GM18861 (cell line): ENCODE measurements at regions not wholly inside any gene's neighbourhood (a gene's known extent, or its start where the extent isn't known, plus 50 kb on each side); places are given as distances from the start of the nearest gene placed in this dataset.
"Not testable (repeated sequence)": the region's sequence is repeated elsewhere in the genome, so short reads cannot be mapped to it uniquely, and the experiment has no call there.

Experiments used
- ATAC-seq: cut with Tn5 transposase; IDR thresholded peaks from one replicate; pipeline ENCODE4 v1.9.1; 2021; ENCODE audit not compliant: unreplicated experiment

DNA sequence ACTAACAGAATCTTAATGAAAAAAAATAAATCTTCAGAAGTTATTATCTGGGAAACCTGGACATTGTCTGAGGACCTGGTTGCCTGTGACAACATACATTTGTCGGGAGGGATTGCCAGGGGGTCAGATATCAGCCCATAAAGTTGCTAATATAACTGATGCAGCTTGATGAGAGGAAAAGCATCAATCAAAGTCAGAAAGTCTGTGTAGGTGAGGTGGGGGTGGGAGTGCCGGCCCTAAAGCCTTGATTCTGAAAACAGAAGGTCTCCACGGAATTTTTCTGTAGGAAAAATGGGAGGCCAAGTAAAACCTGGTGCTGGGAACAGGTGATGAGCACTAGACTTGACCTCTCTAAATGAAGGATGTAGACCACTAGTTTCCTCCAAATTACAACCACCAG, 281.8 kb downstream of the FGFR2 start:
- ATAC-seq, result no peak

DNA sequence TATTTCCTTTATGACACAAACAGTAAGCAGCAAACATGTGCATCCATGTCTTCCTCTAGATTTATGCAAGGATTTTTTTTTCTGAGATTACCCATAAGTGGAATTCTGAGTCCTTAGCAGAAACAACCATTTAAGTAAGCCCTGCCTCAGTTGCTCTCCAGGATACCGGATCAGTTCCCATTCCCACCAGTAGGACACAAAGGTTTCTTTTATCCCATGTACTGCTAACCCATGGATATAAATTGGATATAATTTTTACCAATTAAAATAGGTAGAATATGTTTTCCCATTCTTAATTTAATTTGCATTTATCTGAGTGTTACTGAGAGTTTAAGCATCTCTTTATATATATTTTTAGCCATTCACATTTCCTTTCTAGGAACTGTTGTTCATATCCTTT, 280.9 kb downstream of the FGFR2 start:
- ATAC-seq, result no peak

DNA sequence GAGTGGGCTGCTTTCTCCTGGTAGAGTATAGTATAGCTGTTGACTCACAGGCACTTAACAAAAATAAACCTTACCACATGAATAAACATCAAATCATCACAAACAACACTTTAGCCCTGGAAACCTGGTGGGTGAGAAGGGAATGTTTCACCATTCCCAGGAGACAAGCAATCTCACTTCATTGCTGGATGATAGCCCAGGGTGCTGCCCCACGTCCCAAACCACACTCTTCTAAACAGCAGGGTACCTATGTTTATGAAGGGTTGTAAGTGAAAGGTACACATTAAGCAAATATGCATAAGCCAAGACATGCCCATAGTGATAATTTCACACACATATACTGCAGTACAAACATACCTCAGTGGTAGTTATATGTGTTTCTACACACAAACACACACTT, 276.2 kb downstream of the FGFR2 start:
- no peak for ATAC-seq

DNA sequence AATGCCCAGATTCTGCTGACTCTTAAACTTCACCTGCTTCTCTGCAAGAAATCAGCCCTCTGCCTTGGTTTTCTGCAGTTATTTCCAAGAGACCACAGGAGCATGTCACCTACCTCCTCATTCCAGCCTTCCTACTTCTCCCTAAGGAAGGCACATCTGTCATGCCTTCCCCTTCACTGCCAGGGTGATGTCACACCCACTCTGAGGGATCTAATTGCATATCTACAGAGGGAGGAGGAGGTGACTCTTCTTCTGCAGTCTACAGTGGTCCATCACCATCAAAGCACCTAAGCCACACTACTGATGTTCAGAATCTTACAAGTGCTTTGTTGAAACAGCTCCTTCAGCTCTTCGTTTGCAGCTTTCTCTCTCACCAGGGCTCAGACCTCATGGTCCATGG, 275.5 kb downstream of the FGFR2 start:
- ATAC-seq, result no peak

DNA sequence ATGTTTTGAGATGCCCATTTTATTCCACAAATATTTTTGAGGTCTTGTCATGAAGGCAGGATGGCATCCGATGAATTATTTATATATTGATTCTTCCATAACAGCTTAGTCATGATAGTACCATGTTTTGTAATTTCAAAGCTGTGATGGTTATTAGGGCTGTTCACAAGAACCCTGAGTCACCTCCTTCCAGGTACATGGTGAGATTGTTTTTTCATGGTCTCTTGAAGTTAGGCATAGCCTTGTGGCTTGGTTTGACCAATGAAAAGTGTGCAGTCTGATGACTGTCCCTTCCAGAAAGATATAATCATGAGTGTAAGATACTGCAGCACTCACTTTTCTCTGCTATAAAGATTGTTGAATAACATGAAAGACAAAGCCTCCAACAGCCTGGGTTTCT, 274.8 kb downstream of the FGFR2 start:
- ATAC-seq, result no peak

DNA sequence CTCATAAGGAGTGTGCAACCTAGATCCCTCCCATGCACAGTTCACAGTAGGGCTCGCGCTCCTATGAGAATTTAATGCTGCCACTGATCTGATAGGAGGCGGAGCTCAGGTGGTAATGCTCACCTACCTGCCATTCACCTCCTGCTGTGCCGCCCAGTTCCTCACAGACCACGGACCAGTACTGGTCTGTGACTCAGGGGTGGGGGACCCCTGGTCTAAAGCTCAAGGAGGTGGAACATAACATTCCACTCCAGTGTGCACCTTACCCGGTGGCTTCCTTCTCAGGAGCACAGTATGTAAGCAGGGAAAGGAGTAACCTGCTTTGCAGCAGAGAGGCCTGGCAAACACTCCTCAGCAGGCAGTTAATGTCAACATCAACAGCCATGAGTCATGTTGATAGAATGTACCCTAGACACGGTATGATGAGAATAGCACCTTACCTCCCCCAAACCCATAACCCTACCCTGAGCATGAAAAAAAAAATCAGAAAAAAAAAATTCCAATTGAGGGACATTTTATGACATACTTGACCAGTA, 273.5 kb downstream of the FGFR2 start:
- ATAC-seq, result no peak

DNA sequence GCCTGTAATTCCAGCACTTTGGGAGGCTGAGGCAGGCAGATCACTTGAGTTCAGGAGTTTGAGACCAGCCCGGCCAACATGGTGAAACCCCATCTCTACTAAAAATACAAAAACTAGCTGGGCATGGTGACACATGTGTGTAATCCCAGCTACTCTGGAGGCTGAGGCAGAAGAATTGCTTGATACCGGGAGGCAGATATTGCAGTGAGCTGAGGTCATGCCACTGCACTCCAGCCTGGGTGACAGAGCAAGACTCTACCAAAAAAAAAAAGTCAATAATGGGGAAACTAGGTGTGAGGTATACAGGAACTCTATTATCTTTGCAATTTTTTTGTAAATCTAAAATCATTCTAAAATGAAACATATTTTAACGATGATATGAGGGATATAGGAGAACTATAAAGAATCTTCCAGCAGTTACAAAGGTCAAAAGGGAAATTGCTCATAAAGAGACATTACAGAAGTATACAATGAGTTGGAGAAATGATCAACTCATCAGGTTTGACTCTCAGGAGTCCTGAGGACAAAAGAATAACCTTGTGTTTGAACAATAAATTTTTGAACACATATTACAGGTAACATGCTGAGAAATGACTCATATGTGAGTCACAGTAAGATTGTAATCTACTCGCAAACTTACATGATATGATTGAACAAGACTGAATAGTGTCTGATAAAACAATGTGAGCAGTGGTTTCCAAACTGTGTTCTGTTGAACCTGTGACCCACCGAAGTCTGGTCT, 272.6 kb downstream of the FGFR2 start:
- ATAC-seq, result no peak

DNA sequence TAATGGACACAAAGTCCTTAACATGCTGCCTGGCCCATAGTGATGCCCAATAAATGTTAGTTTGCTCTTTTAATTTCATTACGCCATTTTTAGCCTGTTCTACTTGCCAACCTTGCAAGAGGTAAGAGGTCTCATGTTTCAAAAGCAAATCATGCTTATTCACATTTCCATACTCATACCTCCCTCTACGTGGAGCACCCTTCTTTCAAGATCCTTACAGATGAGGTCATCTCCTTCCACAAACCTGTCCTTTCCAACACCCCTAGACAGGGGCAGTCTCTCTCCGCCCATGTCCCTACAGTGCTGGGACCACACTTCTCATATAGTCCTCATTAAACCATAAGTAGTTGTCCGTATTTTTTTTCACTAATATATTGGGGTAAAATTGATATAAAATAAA, 271.3 kb downstream of the FGFR2 start:
- ATAC-seq, result no peak

DNA sequence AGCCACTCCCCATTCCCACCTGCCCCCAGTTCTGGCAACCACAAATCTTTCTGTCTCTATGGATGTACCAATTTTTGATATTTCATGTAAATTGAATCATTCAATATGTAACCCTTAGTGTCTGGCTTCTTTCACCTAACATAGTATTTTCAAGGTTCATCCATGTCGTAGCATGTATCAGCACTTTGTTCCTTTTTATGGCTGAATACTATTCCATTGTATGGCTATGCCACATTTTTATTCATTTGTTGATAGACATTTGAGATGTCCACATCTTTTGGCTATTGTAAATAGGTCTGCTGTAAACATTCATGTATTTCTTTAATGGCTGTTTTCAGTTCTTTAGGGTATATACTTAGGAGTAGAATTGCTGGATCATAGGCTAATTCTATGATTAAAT, 270.5 kb downstream of the FGFR2 start:
- ATAC-seq, result no peak

DNA sequence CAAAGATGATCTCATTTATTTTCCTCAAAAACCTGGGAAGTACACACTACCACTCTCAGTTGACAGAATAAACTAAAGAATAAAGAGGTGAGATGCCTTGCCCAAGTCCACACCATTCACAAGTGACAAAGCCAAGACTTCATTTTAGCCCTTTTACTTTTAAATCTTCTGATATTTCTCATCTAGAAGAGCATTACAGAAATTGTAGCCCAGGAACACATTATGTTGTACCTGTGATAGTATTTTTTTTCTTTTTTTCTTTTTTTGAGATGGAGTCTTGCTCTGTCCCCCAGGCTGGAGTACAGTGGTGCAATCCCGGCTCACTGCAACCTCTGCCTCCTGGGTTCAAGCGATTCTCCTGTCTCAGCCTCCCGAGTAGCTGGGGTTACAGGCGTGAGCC, 268.6 kb downstream of the FGFR2 start:
- ATAC-seq, result not testable (repeated sequence)

DNA sequence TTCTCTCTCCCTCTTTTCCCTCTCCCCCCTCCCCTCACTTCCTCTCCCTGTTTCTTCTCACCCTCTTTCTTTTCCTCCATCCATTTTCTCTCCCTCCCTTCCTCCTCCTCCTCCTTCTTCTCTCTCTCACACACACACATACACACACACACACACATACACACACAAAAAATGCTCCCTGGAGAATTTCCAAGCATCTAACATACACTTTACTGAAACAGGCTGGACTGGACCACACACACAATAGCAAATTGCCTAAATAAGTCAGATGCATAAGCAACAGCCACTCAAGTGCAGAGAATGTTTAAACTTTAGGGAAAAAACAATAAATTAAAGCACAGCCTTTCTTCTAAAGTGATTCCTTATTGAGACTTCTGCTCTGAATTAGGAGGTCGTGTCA, 267.7 kb downstream of the FGFR2 start:
- no peak for ATAC-seq

DNA sequence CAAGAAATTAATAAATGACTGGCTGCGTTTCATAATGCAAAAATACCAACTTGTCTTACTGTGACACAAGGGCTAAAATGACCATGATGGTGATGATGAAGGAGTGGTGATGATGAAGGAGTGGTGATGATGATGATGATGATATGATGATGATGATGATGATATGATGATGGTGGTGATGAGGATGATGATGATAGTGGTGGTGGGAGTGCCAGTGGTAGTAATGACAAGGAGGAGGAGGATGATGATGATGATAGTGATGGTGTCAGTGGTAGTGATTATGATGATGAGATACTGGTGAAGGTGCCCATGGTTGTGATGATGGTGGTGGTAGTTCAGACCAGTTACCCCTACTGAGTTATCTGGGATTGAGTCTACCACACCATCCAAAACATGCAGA, 265.9 kb downstream of the FGFR2 start:
- ATAC-seq, result no peak

DNA sequence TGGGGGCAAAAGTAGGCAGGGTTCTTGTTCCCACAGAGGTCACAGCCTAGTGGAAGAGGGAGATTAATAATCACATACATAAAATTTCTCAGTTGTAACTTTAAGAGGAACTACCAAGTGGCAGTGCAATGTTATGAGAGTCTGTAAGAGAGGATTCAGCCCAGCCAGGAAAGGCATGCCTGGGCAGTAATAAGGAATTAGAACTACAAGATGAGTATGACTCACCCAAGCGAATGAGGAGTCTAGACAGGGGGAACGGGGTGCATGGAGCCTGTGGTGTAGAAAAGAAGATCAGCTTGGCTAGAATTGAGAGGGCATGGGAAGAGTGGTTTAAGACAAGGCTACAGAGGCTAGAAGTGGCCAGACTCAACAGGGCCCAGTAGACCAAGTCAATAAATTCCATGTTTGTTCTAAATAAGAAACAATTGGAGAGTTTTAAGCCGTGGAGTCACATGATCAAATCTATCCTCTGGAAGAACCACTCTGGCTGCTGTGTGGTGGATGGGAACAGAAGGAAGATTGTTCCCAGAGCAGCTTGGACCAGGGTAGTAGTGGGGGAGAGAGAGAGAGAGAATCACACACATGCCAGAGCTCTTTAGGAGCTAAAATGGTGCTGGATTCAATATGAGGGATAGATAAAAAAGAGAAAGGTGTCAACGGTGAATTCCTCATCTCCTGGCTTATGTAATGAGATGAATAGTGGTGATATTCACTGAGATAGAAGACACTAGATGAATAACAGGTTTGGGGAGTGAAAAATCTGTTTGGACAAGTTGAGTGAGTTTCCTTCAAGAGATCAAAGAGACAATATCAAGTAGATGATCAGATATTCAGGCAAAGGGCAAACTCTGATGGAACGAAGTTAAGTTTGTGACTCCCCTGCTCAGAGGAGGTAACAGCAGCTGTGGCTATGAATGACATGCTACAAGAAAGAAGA, 265.1 kb downstream of the FGFR2 start:
- ATAC-seq, result no peak

DNA sequence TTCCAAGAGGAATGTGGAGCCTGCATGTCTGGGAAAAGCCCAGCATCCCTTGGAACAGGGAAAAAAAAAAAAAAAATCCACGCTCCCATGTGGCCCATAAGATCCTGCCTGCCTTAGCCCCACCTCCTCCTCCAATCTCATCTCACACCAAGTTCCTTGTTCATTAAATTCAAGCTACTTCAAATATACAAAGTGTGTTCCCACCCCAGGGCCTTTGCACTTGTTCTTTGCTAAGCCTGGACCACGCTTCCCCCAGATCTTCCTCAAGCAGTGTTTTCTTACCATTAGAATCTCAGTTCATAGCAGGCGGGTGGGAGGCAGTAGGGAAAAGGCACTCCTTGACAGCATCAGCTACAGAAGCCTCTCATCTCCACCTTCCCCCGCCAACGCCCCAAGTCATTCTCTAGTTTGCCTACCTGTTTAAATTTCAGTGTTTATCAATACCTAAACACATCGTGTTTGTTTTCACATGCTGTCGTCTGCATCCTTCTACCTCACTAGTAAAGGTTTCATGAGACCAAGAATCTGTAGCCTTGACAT, 262.8 kb downstream of the FGFR2 start:
- ATAC-seq, result no peak

DNA sequence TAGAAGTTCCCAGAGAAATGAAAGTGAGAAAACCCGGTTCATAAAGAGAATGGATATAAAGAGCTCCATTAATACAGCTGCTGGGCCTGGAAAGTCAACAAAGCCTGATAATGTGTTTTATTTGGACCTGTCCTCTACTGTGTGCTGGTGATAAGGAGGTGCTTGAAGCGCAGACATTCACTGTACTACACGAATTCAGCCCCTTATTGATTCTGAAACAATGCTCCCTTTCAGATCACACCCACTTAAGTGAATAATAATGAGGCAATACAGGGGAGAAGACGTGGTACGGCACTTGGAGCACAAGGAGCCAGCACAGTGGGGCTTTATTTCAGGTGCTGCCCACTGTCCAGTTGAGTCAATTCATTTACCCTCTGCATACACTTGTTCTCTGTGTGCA, 260.8 kb downstream of the FGFR2 start:
- no peak for ATAC-seq

DNA sequence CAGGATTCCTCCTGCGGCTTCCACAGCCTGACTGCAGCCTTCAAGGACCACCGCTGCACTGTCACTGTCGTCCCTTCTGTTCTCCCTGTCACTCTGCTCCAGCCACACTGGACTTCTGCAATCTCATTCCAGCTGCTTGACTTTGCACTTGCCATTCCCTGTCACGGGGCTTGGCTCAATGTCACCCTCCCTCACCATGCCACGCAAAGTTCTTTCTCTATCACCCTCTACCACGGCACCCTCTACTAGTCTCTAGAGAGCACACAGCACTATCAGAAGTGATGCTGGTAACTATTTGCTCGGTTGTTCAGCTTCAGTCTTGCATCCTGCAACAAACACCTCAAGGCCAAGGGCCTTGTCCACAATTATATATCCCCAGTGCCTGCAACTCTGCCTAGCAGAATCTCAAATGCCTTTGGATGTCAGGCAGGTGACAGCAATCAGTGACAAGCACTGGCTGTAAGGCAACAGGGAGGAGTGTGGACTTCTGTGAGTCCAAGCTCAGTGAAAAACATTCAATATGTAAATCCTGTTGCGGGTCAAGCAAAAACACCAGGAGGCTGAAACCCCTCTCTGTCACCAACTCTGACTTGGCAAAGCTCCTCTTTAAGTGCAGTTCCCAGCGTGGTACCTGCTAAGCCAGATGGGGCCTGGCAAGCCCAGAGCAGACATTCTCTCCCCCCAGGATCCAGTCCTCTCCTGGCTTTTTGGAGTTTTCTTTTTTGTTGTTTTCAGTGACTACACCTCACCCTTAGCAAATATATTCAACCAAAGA, 259.9 kb downstream of the FGFR2 start:
- no peak for ATAC-seq

DNA sequence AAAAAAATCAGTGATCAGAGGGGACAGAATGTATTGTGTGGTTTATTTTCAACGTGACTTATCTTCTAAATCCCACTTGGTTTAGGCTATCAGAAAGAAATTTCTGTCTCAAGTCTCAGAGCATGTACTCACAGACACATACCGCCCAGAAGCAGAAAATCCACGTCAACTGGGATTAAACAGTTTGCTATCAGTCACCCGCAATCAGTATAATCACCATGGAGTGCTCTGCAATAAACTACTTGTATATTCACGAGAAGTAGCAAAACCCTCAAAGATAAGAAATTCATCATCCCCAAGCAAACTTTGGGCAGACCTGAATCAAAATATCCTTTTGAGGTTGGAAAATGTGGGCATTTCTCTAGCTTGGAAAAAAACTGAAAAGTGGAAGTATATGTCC, 259.1 kb downstream of the FGFR2 start:
- ATAC-seq, result no peak

DNA sequence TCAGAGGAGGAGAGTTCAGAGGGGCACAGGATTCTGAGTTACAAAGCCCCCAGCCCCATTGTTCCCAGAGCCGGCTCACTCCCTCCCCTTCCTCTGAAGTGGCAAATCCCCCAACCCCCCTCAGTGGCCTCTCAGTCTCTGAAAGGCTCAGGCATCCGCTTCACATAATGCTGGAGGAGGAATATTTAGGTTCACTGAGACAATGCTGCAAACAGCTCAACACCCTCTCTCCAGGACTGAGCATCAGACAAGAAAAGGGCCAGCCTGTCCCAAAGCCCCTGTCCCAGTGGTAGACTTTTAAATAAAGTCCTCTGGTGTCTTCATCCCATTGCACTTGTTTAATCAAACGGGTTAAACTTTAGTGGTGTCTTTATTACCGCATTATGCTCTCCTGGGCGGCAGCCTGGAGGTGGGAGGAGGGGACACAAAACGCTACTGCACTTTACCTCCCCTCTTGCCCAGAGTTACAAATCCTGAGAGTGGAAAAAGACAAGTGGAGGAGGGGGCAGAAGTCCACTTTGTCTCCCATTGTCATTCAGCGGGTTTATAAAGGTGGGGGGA, 257.9 kb downstream of the FGFR2 start:
- no peak for ATAC-seq

DNA sequence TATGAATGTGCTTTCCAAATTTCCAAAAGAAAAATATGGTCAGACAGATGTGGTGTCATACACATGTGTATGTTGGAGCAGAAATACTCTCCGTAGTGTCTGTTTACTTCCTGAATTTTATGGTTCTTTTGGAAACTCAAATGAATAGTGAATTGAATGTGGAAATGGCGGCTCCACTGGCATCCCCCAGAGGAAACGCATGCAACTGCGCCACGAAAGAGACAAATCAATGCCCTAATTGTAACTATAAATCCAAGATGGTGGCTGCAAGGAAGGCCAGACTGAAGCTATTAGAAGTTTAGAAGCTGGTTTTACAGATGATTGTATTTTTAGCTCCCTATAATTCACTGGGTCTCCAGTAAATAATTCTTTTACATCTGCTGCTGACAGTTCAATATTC, 246.7 kb downstream of the FGFR2 start:
- no peak for ATAC-seq

DNA sequence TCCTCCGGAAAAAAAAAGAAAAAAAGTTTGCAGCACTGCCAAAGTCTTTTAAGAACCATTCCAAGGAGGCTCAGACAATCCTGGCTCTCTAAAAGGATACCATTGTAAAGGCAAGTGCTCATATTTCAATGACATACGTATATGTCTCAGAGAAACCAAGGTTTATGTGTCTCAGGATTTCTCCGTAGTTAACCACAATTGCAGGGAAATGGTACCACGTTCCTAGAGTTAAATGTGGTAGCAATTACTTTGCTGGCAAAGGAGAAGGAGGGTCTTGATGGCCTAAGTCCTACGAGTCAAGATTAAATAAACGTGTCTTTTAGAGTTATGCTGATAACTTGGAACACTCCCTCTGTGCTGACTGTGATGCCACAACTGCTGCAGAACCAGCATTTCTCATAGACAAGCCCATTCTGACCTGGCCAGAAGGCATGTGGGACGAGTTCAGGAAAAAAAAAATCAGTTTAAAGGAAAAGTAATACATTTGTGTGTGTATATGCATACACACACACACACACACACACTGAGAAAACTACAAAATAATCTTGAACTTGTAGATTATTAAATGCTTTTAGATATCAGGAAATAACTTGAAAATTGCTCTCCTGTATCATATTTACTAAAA, 245.9 kb downstream of the FGFR2 start:
- ATAC-seq, result no peak
